ENCODE measurements at regions not wholly inside any gene's neighbourhood (a gene's known extent, or its start where the extent isn't known, plus 50 kb on each side); places are given as distances from the start of the nearest gene placed in this dataset.

- TF ChIP-seq, protein P1, sequence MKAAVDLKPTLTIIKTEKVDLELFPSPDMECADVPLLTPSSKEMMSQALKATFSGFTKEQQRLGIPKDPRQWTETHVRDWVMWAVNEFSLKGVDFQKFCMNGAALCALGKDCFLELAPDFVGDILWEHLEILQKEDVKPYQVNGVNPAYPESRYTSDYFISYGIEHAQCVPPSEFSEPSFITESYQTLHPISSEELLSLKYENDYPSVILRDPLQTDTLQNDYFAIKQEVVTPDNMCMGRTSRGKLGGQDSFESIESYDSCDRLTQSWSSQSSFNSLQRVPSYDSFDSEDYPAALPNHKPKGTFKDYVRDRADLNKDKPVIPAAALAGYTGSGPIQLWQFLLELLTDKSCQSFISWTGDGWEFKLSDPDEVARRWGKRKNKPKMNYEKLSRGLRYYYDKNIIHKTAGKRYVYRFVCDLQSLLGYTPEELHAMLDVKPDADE (IDR thresholded peaks at IDR 0.05), result no peak
- TF ChIP-seq EZH2 (IDR thresholded peaks at IDR 0.05; ENCODE audit: low read depth, unreplicated experiment), result no peak
- no peak for TF ChIP-seq EZH2phosphoT487 (IDR thresholded peaks at IDR 0.05; ENCODE audit: unreplicated experiment)
- no peak for TF ChIP-seq REST (IDR thresholded peaks at IDR 0.05; ENCODE audit: unreplicated experiment)
- no peak for TF ChIP-seq NANOG (IDR thresholded peaks at IDR 0.05; ENCODE audit: borderline replicate concordance)
Measured at GRCh38 chr4:42277291-42277690, 120.0 kb upstream of the SHISA3 start (continued).

GRCh38 chr4:42278709-42279324 is 118.5 kb upstream of the SHISA3 start:
- no peak overlapping the region for H3K4me3 Mint-ChIP-seq
- Histone ChIP-seq H3K36me3 (ENCODE audit: insufficient read depth) (no peaks in the 10 kb centered on the region), H3K4me1 (ENCODE audit: insufficient read depth) (peaks cover 6% of the 10 kb centered on the region; the same call in 1 of the 2 replicates), H3K79me2 (replicated peaks; ENCODE audit: insufficient read depth) (no peaks in the 10 kb centered on the region), H3K9me2 (ENCODE audit: insufficient read depth) (peaks cover 5% of the 10 kb centered on the region; the same call in 1 of the 2 replicates), H3K4me2 (no peak overlapping the region), H3F3A (replicated peaks; ENCODE audit: low read depth) (no peaks in the 10 kb centered on the region), H2AFZ (no peak overlapping the region), H4K20me1 (replicated peaks; ENCODE audit: insufficient read depth) (no peaks in the 10 kb centered on the region), H3K27me3 (ENCODE audit: insufficient read depth) (no peaks in the 10 kb centered on the region), H3K4me3 (no peak overlapping the region), H3K27ac (ENCODE audit: low read depth) (no peak overlapping the region)
- peaks cover 3% of the 10 kb centered on the region for H3K27me3 Mint-ChIP-seq (ENCODE audit: insufficient read depth, low read depth, poor library complexity)
- peaks cover 19% of the 10 kb centered on the region for H3K9me3 Mint-ChIP-seq
- peaks cover 15% of the 10 kb centered on the region for H3K4me1 Mint-ChIP-seq
- ATAC-seq (no peak), DNase-seq (ENCODE audit: low spot score) (peak; percentile 38)
- TF ChIP-seq CTCF (conservative IDR thresholded peaks at IDR 0.05; ENCODE audit: low read depth in 2 of 2), result peak in 1 of 2 experiments; percentile 61; a peak in 3 of 4 replicates
- no peak for TF ChIP-seq ZNF331 (CRISPR knock-in tag; IDR thresholded peaks at IDR 0.05; ENCODE audit: low read depth)
- H3K27ac Mint-ChIP-seq, result no peak overlapping the region
- peaks cover 17% of the 10 kb centered on the region for H3K36me3 Mint-ChIP-seq (ENCODE audit: low read depth)

Data from GM23338 (cell line).